HCT116 (cell line): ENCODE measurements at regions not wholly inside any gene's neighbourhood (a gene's known extent, or its start where the extent isn't known, plus 50 kb on each side); places are given as distances from the start of the nearest gene placed in this dataset.

Experiments
- ATAC-seq: fragments of 200-7000 bp; cut with Tn5 transposase; 2 replicates; pipeline ENCODE4 v1.9.1; 2020; ENCODE audit warnings: mild to moderate bottlenecking, moderate library complexity
- BruUV-seq: library from RNA; stranded (reverse); fragments of 400-500 nt; replicated peaks from 2 replicates; lab custom pipeline; 2021; lab: Mats Ljungman, UMichigan
- CTCF ChIA-PET: fragments of 300-600 bp; sonication (Branson Sonifier 250); formaldehyde crosslinking; loops from one replicate; lab custom pipeline; 2021; ENCODE audit warnings: antibody characterized with exemption; lab: Charles Lee
- POLR2A ChIA-PET: fragments of 300-600, 350-600 bp; sonication (Branson Sonifier 250); formaldehyde crosslinking; loops from one replicate; lab custom pipeline; 2021; ENCODE audit warnings: antibody characterized with exemption; lab: Charles Lee
- RAD21 ChIA-PET, 2 experiments: fragments of 300-600 bp; sonication (Branson Sonifier 250); formaldehyde crosslinking; loops; one replicate each; lab custom pipeline; 2023; ENCODE audit warnings: low total read pairs in 2 of 2; ENCODE audit not compliant: uncharacterized antibody in 2 of 2, unreplicated experiment in 2 of 2, low non-redundant PET in 1 of 2; lab: Charles Lee
- DNase-seq: peaks from one replicate; pipeline ENCODE4 v3.0.0-alpha.2; 2010; ENCODE audit warnings: low read depth, low spot score
- H2AFZ ChIP-seq: fragments of 200-600 bp; shearing (Covaris generic), sonication (generic); 2 replicates; pipeline ENCODE4 v1.6.1; 2017; ENCODE audit warnings: low read depth, mixed run types, mixed read lengths, antibody characterized with exemption, low read length; ENCODE audit not compliant: poor library complexity, severe bottlenecking
- H3K27ac ChIP-seq: 2 replicates; pipeline ENCODE4 v1.5.1; 2012; ENCODE audit warnings: low read depth, low read length
- H3K27me3 ChIP-seq: fragments of 200-600 bp; sonication (generic); 2 replicates; pipeline ENCODE4 v1.6.1; 2016; ENCODE audit warnings: mixed run types, low read length, mixed read lengths; ENCODE audit not compliant: insufficient read depth
- H3K36me3 ChIP-seq, 2 experiments: fragments of 200-500 bp in 1 of 2; fragments of 200-600 bp in 1 of 2; sonication (Bioruptor generic) in 1 of 2; sonication (generic) in 1 of 2; 2 replicates each; pipeline versions ENCODE4 v1.5.1 to v1.6.1; 2014 to 2016; ENCODE audit warnings: low read length in 2 of 2, inconsistent platforms in 1 of 2, mixed read lengths in 1 of 2, mixed run types in 1 of 2; ENCODE audit not compliant: insufficient read depth in 2 of 2, control insufficient read depth in 1 of 2
- H3K4me1 ChIP-seq, 2 experiments: fragments of 200-600 bp in 1 of 2; sonication (generic) in 1 of 2; 2 replicates each; pipeline versions ENCODE4 v1.5.1 to v1.6.1; 2012 to 2017; ENCODE audit warnings: low read length in 2 of 2, inconsistent platforms in 1 of 2, mild to moderate bottlenecking in 1 of 2, mixed read lengths in 1 of 2, mixed run types in 1 of 2, moderate library complexity in 1 of 2; ENCODE audit not compliant: insufficient read depth in 2 of 2, control insufficient read depth in 1 of 2
- H3K4me2 ChIP-seq: fragments of 200-600 bp; sonication (generic); 2 replicates; pipeline ENCODE4 v1.6.1; 2017; ENCODE audit warnings: mixed run types, low read length, mixed read lengths
- H3K4me3 ChIP-seq, 2 experiments: fragments of 200-600 bp in 1 of 2; sonication (generic) in 1 of 2; replicated peaks in 1 of 2; 2 replicates each; pipeline ENCODE4 v1.5.1; 2011 to 2016; ENCODE audit warnings: low read length in 2 of 2, control low read depth in 1 of 2, low read depth in 1 of 2, mild to moderate bottlenecking in 1 of 2, mixed read lengths in 1 of 2, mixed run types in 1 of 2
- H3K79me2 ChIP-seq: fragments of 200-600 bp; sonication (generic); 2 replicates; pipeline ENCODE4 v1.6.1; 2017; ENCODE audit warnings: mild to moderate bottlenecking, mixed run types, low read length, moderate library complexity, mixed read lengths; ENCODE audit not compliant: insufficient read depth
- H3K9ac ChIP-seq: fragments of 200-600 bp; sonication (generic); 2 replicates; pipeline ENCODE4 v1.6.1; 2016; ENCODE audit warnings: low read length, mixed read lengths
- H3K9me2 ChIP-seq: fragments of 200-600 bp; sonication (generic), shearing (Covaris generic); 2 replicates; pipeline ENCODE4 v1.6.1; 2017; ENCODE audit warnings: mixed run types, mild to moderate bottlenecking, moderate library complexity; ENCODE audit not compliant: insufficient read depth
- H3K9me3 ChIP-seq, 2 experiments: fragments of 200-500 bp in 1 of 2; fragments of 200-600 bp in 1 of 2; sonication (Bioruptor generic) in 1 of 2; sonication (generic) in 1 of 2; 2 replicates each; pipeline ENCODE4 v1.6.1; 2014 to 2017; ENCODE audit warnings: low read length in 2 of 2, mixed read lengths in 2 of 2, inconsistent platforms in 1 of 2, low read depth in 1 of 2, mild to moderate bottlenecking in 1 of 2, mixed run types in 1 of 2, moderate library complexity in 1 of 2; ENCODE audit not compliant: control insufficient read depth in 1 of 2, insufficient read depth in 1 of 2
- H4K20me1 ChIP-seq: fragments of 200-600 bp; sonication (generic), shearing (Covaris generic); 2 replicates; pipeline ENCODE4 v1.6.1; 2017; ENCODE audit warnings: mixed run types, mild to moderate bottlenecking, moderate library complexity; ENCODE audit not compliant: insufficient read depth
- CBX3 ChIP-seq: IDR thresholded peaks from 2 replicates; pipeline ENCODE4 v1.6.1; 2012; ENCODE audit warnings: low read depth
- CEBPB ChIP-seq: IDR thresholded peaks from 2 replicates; pipeline ENCODE4 v1.6.1; 2012; ENCODE audit warnings: low read depth
- EGR1 ChIP-seq: IDR thresholded peaks from 2 replicates; pipeline ENCODE4 v1.6.1; 2012; ENCODE audit warnings: low read depth
- ELF1 ChIP-seq: IDR thresholded peaks from 2 replicates; pipeline ENCODE4 v1.6.1; 2012; ENCODE audit warnings: low read depth, borderline replicate concordance
- EZH2 ChIP-seq: fragments of 200-600 bp; sonication (generic); IDR thresholded peaks from 2 replicates; pipeline ENCODE4 v1.6.1; 2017; ENCODE audit warnings: antibody characterized with exemption, mixed run types
- EZH2phosphoT487 ChIP-seq: fragments of 200-600 bp; IDR thresholded peaks from 2 replicates; pipeline ENCODE4 v1.6.1; 2018; ENCODE audit warnings: antibody characterized with exemption, borderline replicate concordance
- FOSL1 ChIP-seq: IDR thresholded peaks from 2 replicates; pipeline ENCODE4 v1.6.1; 2012; ENCODE audit warnings: low read depth
- RAD21 ChIP-seq: IDR thresholded peaks from 2 replicates; pipeline ENCODE4 v1.6.1; 2012; ENCODE audit warnings: low read depth, mild to moderate bottlenecking
- SP1 ChIP-seq: IDR thresholded peaks from 2 replicates; pipeline ENCODE4 v1.6.1; 2012; ENCODE audit warnings: low read depth
- ZBTB33 ChIP-seq: IDR thresholded peaks from 2 replicates; pipeline ENCODE4 v1.6.1; 2011; ENCODE audit warnings: mild to moderate bottlenecking, low read length, moderate library complexity; ENCODE audit not compliant: insufficient replicate concordance; ENCODE audit errors: extremely low read depth
- ZFX ChIP-seq: fragments of 450-650 bp; IDR thresholded peaks from 2 replicates; pipeline ENCODE4 v1.6.1; 2017
- intact Hi-C: fragments of 100-400 bp; cut with micrococcal nuclease; formaldehyde crosslinking; loops from 2 replicates; pipeline ENCODE4 v1.10.0; 2022

DNA sequence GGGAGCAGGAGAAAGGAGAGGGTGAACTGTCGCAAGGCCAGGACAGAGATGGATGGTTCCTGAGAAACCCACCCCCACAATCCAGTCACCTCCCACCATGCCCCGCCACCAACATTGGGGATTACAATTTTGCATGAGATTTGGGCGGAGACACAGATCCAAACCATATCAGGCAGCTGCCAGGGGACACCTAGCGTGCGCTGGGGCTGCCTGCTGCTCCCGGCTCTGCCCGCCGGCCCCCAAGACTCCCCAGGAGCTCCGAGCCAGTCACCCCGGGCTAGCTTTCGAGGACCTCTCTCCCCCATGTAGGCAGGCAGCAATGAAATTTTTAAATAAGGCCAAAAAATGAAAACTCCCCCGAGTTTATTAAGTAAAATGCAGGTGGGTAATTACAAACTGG is 111.7 kb downstream of the UNCX start:
- no peaks in the 10 kb centered on the region for H3K36me3 ChIP-seq
- no TSS peak for BruUV-seq
- ChIA-PET CTCF (no interaction called here), POLR2A (no interaction called here), RAD21 (no interaction called here)
- no peaks in the 10 kb centered on the region for H3K27me3 ChIP-seq
- no peak overlapping the region for H3K4me2 ChIP-seq
- no peak overlapping the region for H3K27ac ChIP-seq
- TF ChIP-seq ELF1 (no peak), CBX3 (no peak), ZBTB33 (no peak), EZH2phosphoT487 (no peak), FOSL1 (no peak), RAD21 (no peak), EGR1 (no peak), EZH2 (no peak), ZFX (no peak), SP1 (no peak), CEBPB (no peak)
- no peaks in the 10 kb centered on the region for H3K4me1 ChIP-seq
- H3K4me3 ChIP-seq, result no peak overlapping the region
- no peaks in the 10 kb centered on the region for H3K79me2 ChIP-seq
- no peak overlapping the region for H2AFZ ChIP-seq
- intact Hi-C loops, result no loop called here
- ATAC-seq (no peak), DNase-seq (no peak)
- no peaks in the 10 kb centered on the region for H4K20me1 ChIP-seq
- no peaks in the 10 kb centered on the region for H3K9me3 ChIP-seq
- H3K9ac ChIP-seq, result no peak overlapping the region
- no peaks in the 10 kb centered on the region for H3K9me2 ChIP-seq
